ENCODE measurements at regions not wholly inside any gene's neighbourhood (a gene's known extent, or its start where the extent isn't known, plus 50 kb on each side); places are given as distances from the start of the nearest gene placed in this dataset.
"Not testable (repeated sequence)": the region's sequence is repeated elsewhere in the genome, so short reads cannot be mapped to it uniquely, and the experiment has no call there.

DNA sequence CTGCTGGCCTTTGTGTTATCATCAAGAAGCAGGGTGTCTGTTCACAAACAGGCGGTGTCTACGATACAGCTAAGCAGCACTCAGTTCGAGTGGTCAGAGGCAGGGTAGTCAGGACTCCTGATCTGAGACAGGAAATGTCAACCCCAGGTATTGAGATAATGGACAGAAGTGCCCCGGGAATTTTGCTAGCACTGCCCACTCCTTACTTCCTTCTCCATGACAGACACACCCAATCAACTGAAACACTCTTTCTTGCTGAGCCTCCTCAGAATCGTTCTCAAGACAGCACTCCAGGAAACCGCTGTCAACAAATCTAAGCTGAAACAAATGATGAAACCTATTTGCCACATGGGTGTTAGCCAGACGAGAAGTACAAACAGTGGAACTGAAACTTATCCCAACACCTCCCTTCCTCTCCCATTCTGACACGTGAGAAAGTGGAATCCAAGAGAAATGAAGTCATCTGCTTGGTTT, 109.3 kb downstream of the GTF2IRD2B start:
- intact Hi-C loops (cut with DNase I; ENCODE audit: low total_unique reads); DNase-seq; H3K27me3 ChIP-seq (replicated peaks in 1 of 7); H3K27ac ChIP-seq; H3K4me1 ChIP-seq; H3K36me3 ChIP-seq; H3K4me3 ChIP-seq; H3K9me3 ChIP-seq: not testable (repeated sequence)
- no CpG with 5 or more reads among the region's 8 CpGs for WGBS, 5 donors

DNA sequence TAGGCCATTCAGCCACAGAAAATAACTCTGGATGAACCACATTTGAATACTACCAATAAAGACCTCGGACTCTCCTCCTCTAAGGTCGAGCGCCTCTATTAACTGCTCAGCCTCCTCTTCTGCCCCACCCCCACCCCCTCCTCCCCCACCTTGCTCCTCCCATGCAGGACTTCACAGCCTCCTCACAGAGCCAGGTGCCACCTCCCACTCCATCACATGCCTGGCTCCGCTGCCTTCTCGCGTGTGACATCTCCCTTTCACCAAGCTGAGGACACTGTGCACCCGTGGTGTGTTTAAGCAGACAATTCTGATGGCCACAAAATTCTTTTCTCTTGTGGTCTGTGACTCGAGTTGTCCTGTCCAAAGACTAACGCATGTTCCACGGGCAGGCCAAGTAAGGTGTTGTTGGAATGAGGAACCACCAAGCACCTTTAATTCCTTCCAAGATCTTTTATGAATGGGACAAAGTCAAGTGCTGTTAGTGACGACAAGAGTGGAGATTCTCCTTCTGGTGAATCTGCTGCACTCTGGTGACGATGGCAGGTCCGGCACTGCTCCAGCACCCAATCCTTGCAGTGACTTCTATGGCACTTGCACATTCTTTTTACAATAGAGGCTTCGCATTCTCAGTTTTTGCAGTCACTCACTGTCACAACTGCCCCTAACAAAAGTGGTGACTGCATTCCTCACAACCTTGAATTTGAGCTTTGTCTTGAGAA, 113.1 kb downstream of the GTF2IRD2B start:
- no CpG with 5 or more reads among the region's 14 CpGs for WGBS, 5 donors
- H3K9me3 ChIP-seq; H3K4me1 ChIP-seq; H3K27me3 ChIP-seq (replicated peaks in 1 of 7); DNase-seq; H3K4me3 ChIP-seq; intact Hi-C loops (cut with DNase I; ENCODE audit: low total_unique reads); H3K27ac ChIP-seq; H3K36me3 ChIP-seq: not testable (repeated sequence)

DNA sequence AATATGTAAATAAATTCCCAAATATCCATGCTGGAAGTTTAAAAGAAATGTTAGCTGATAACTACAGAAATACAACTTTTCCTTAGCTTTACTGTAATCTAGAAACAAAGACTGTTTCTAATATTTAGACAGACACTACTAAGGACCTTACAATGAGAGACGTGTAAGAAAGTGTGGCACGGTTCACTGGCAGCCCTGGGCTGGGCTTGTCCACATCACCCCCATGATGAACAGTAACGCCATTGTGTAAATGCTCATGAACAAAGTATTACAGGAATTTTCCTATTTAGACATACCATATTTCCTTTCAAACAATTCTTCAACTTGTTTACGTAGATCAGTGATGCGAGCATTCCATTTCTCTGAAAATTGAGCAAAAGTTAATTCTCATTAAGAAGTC, 123.1 kb downstream of the GTF2IRD2B start:
- intact Hi-C loops (cut with DNase I; ENCODE audit: low total_unique reads); H3K27me3 ChIP-seq (replicated peaks in 1 of 7); DNase-seq; H3K9me3 ChIP-seq; H3K4me1 ChIP-seq; H3K36me3 ChIP-seq; H3K4me3 ChIP-seq; H3K27ac ChIP-seq: not testable (repeated sequence)
- WGBS, 5 donors: no CpG with 5 or more reads among the region's 5 CpGs

DNA sequence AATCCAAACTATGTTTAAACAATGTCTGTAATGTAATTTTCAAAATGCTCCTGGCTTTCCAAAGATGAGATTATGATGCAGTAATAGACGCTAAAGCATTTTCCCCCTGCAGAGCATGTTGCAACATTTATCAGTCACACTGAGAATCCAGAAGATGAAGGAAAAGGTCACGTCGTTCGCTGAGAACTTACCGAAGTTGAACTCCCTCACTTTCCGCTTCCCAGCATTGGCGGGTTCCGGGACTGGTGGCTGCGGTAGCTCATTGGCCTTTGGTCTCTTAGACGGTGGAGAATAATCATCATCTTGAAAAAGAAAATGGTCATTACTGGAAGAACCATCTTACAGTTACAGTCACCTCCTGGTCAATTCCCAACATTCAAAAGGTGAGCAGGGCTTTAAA, 124.6 kb downstream of the GTF2IRD2B start:
- H3K36me3 ChIP-seq; intact Hi-C loops (cut with DNase I; ENCODE audit: low total_unique reads); H3K4me1 ChIP-seq; H3K4me3 ChIP-seq; H3K27ac ChIP-seq; DNase-seq; H3K9me3 ChIP-seq; H3K27me3 ChIP-seq (replicated peaks in 1 of 7): not testable (repeated sequence)
- no CpG with 5 or more reads among the region's 10 CpGs for WGBS, 5 donors

DNA sequence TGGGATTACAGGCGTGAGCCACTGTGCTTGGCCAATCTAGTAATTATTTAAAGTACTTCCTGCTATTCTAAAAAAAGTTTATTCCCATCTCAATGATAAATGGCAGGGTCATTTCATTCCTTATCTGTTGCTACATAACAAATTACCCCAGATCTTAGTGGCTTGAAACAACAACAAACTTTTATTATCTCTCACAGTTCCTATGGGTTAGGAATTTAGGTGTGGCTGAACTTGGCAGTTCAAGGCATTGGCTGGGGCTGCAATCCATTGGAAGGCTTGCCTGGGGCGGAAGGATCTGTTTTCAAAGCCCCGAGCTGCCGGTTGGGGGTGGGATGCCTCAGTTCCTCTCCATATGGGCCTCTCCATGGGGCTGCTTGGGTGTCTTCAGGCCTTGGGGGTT, 133.7 kb downstream of the GTF2IRD2B start:
- H3K27ac ChIP-seq; H3K4me3 ChIP-seq; H3K36me3 ChIP-seq; H3K4me1 ChIP-seq; DNase-seq; intact Hi-C loops (cut with DNase I; ENCODE audit: low total_unique reads); H3K27me3 ChIP-seq (replicated peaks in 1 of 7); H3K9me3 ChIP-seq: not testable (repeated sequence)
- whole genome bisulfite sequencing, 5 donors: no CpG with 5 or more reads among the region's 4 CpGs

DNA sequence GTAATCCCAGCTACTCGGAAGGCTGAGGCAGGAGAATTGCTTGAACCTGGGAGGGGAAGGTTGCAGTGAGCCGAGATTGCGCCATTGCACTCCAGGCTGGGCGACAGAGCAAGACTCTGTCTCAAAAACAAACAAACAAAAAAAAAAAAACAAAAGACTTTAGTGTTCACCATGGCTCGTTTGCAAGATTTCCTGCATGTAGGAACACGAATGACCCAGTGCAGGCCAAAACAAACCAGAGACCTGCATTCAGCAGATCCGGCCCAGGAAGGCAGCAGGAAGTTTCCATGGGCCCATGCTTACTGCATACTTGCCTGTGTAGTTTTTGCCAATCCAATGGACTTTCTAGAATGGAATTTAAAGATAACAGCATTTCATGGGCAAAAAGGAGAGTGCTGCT, 137.2 kb downstream of the GTF2IRD2B start:
- DNase-seq; intact Hi-C loops (cut with DNase I; ENCODE audit: low total_unique reads); H3K27me3 ChIP-seq (replicated peaks in 1 of 7); H3K9me3 ChIP-seq; H3K27ac ChIP-seq; H3K4me1 ChIP-seq; H3K36me3 ChIP-seq; H3K4me3 ChIP-seq: not testable (repeated sequence)
- WGBS, 5 donors: 70 to 85% (median 79%) methylated on average over 3 to 7 of the region's 7 CpGs

DNA sequence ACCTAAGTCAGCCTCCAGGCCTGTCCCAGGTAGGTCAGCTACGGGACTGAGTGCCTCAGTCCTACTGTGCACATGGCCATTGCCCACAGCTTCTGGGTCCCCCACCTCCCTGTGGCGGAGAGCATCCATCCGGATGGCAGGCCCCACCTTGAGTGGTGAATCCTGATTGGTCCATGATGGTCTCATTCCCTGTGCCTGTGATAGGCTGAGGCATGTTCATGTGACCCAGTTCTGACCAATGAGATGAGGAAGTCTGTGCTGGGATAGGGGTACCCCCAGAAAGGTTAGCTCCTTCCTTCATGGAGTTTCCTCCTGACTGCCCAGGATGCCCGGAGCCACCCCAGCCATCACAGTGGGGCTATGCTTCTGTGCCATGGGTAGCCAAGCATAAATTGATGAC, 138.2 kb downstream of the GTF2IRD2B start:
- DNase-seq: not testable (repeated sequence)
- WGBS, 5 donors: no CpG with 5 or more reads among the region's 4 CpGs

DNA sequence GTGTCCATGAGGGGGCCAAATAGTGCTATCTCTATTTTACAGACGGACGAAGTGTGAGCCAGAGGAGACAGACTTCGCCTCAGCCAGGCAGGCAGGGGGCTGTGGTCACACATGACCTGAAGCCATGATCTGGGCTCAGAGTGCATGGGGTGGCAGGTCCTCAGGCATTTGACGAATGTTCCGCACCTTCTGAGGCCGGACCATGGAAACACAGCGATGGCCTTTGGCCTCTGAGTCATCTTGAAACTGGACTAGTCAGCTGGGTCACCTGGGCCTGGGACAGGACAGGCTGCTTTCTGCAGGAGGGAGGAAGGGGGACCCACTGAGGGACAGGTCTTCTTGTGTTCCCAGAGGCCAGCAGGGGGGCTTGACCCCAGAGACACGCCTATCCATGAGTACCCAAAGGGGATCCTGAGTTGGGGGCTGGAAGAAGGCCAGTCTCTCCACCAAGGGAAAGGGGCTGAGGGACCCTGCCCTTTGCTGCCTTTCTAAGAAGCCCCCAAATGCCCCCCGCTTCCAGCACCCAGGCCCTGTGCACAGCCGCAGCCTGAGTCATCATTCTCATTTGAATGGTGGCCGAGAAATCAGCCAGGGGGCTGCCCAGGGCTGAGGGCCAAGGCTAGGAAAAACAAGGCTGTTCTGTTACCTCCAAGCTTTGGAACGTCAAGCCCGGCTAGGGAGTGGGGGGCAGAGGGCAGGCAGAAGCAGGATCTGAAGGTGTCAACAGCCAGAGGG, 142.9 kb downstream of the GTF2IRD2B start:
- H3K4me3 ChIP-seq; DNase-seq; H3K27me3 ChIP-seq (replicated peaks in 1 of 7); H3K36me3 ChIP-seq; H3K4me1 ChIP-seq; H3K9me3 ChIP-seq; intact Hi-C loops (cut with DNase I; ENCODE audit: low total_unique reads); H3K27ac ChIP-seq: not testable (repeated sequence)
- WGBS, 5 donors: no CpG with 5 or more reads among the region's 13 CpGs

More for the DNA sequence above, 138.2 kb downstream of the GTF2IRD2B start:
- H3K4me1 ChIP-seq; H3K4me3 ChIP-seq; H3K27ac ChIP-seq; H3K27me3 ChIP-seq (replicated peaks in 1 of 7); intact Hi-C loops (cut with DNase I; ENCODE audit: low total_unique reads); H3K36me3 ChIP-seq; H3K9me3 ChIP-seq: not testable (repeated sequence)

DNA sequence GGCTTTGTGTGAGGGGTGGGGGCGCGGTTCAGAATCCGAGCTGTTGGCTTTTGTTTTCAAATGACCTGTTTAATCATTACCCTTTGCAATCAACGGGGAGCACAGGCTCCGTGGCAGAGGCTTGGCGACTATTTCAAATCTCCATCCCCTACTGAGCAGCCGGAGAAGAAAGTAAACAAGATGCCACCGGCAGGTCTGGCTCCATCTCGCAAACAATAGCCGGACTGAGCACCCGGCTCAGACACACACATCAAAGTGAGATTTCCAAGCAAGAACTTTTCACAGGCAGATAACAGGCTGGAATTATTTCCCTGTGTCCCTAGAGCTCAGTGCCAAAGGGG, 143.4 kb downstream of the GTF2IRD2B start:
- H3K27me3 ChIP-seq (replicated peaks in 1 of 7); H3K4me3 ChIP-seq; H3K36me3 ChIP-seq; intact Hi-C loops (cut with DNase I; ENCODE audit: low total_unique reads); H3K9me3 ChIP-seq; H3K27ac ChIP-seq; H3K4me1 ChIP-seq; DNase-seq: not testable (repeated sequence)
- no CpG with 5 or more reads among the region's 11 CpGs for WGBS, 5 donors

All from spleen (tissue), 11 donors.